ENCODE measurements at regions not wholly inside any gene's neighbourhood (a gene's known extent, or its start where the extent isn't known, plus 50 kb on each side); places are given as distances from the start of the nearest gene placed in this dataset.

GRCh38 chr10:35705671-35706070 is 63.6 kb upstream of the FZD8 start:
- TF ChIP-seq POLR2A (IDR thresholded peaks at IDR 0.05; ENCODE audit: extremely low read depth, insufficient read length) (no peak), MYC (IDR thresholded peaks at IDR 0.05; ENCODE audit: low read depth, low read length) (no peak), MAX (IDR thresholded peaks at IDR 0.05; ENCODE audit: low read depth, low read length) (no peak)
- TF ChIP-seq, protein P1, sequence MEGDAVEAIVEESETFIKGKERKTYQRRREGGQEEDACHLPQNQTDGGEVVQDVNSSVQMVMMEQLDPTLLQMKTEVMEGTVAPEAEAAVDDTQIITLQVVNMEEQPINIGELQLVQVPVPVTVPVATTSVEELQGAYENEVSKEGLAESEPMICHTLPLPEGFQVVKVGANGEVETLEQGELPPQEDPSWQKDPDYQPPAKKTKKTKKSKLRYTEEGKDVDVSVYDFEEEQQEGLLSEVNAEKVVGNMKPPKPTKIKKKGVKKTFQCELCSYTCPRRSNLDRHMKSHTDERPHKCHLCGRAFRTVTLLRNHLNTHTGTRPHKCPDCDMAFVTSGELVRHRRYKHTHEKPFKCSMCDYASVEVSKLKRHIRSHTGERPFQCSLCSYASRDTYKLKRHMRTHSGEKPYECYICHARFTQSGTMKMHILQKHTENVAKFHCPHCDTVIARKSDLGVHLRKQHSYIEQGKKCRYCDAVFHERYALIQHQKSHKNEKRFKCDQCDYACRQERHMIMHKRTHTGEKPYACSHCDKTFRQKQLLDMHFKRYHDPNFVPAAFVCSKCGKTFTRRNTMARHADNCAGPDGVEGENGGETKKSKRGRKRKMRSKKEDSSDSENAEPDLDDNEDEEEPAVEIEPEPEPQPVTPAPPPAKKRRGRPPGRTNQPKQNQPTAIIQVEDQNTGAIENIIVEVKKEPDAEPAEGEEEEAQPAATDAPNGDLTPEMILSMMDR (IDR thresholded peaks at IDR 0.05; ENCODE audit: low read depth, low read length): no peak
- DNase-seq (ENCODE audit: low read depth): no peak

DNA sequence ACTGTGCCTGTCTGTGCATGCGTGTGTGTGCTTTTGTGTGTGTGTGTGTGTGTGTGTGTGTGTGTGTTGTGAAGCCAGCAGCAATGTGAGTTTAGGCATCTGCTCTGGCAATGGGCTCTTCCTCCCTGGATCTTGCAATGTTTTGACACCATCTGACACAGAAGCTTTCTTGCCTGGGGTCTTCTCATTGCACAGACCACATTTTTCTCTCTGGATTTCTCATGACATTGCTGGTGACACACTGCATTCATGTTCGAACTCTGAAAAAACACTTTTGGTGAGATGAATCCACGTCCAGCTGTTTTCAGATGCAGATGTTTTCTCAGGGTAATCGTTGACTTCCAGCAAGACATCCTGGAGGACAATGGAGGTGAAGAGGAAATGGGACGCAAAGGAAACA is 63.0 kb upstream of the FZD8 start:
- H3K4me3 ChIP-seq (ENCODE audit: low read depth, low read length): no peak overlapping the region
- no peak for DNase-seq (ENCODE audit: low read depth)
- TF ChIP-seq MAX (IDR thresholded peaks at IDR 0.05; ENCODE audit: low read depth, low read length) (no peak), MYC (IDR thresholded peaks at IDR 0.05; ENCODE audit: low read depth, low read length) (no peak), POLR2A (IDR thresholded peaks at IDR 0.05; ENCODE audit: extremely low read depth, insufficient read length) (no peak)
- TF ChIP-seq, protein P1 (IDR thresholded peaks at IDR 0.05; ENCODE audit: low read depth, low read length): no peak

More at GRCh38 chr10:35705671-35706070, 63.6 kb upstream of the FZD8 start:
- no peak overlapping the region for H3K4me3 ChIP-seq (ENCODE audit: low read depth, low read length)

- DNase-seq (ENCODE audit: low read depth): no peak
- H3K4me3 ChIP-seq (ENCODE audit: low read depth, low read length): no peak overlapping the region
- TF ChIP-seq MYC (IDR thresholded peaks at IDR 0.05; ENCODE audit: low read depth, low read length) (no peak), MAX (IDR thresholded peaks at IDR 0.05; ENCODE audit: low read depth, low read length) (no peak), POLR2A (IDR thresholded peaks at IDR 0.05; ENCODE audit: extremely low read depth, insufficient read length) (no peak)
- TF ChIP-seq, protein P1 (IDR thresholded peaks at IDR 0.05; ENCODE audit: low read depth, low read length): no peak
Measured at GRCh38 chr10:35704401-35704800, 62.3 kb upstream of the FZD8 start.

GRCh38 chr10:35700487-35700882 is 58.4 kb upstream of the FZD8 start:
- no peak for DNase-seq (ENCODE audit: low read depth)
- TF ChIP-seq POLR2A (IDR thresholded peaks at IDR 0.05; ENCODE audit: extremely low read depth, insufficient read length) (no peak), MYC (IDR thresholded peaks at IDR 0.05; ENCODE audit: low read depth, low read length) (no peak)
- no peak overlapping the region for H3K4me3 ChIP-seq (ENCODE audit: low read depth, low read length)

GRCh38 chr10:35699848-35700486 is 57.9 kb upstream of the FZD8 start:
- H3K4me3 ChIP-seq (ENCODE audit: low read depth, low read length): no peak overlapping the region
- no peak for DNase-seq (ENCODE audit: low read depth)
- no peak for TF ChIP-seq POLR2A (IDR thresholded peaks at IDR 0.05; ENCODE audit: extremely low read depth, insufficient read length)
- TF ChIP-seq MYC (IDR thresholded peaks at IDR 0.05; ENCODE audit: low read depth, low read length): no peak
- TF ChIP-seq MAX (IDR thresholded peaks at IDR 0.05; ENCODE audit: low read depth, low read length): no peak
- TF ChIP-seq, protein P1 (IDR thresholded peaks at IDR 0.05; ENCODE audit: low read depth, low read length): no peak

DNA sequence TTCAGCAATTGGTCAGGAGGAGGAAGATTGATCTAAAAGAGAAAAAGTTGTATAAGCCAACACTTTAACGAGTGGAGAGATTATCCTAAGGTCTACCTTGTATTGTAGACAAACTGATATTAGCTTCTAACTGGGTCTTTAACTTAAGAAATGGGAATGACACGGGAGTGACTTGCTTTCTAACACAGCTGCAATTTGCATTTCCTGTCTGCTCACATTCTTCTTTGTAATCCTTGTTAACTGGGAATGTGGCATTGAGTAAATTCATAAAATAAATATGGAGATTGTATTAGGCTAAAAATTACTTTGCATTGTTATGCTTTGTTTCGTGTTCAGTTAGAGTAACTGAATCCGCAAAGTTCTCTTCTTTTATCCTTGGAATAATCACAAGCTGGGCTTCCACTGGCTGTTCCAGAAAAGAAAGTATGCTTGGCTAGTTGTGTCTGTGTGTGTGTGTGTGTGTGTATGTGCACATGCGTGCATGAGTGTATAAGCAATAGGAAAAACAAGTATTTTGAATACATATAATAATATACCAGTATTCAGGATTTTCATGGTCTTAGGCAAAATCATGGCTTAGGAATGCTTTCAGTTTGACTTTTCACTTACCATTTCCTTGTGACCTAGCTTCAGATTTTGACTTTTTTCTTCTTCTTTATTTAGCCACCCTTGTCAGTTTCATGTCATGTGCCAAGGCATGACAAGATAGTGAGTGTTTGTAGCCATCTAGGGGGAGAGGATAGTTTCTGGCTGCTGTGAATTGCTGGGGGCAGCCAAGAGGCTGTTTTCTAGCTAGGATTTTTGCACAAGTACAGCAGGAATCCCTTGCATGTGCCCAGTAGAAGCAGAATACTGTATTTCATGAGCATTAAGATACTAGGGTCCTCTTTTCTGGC is 54.5 kb upstream of the FZD8 start:
- no peak for TF ChIP-seq MYC (IDR thresholded peaks at IDR 0.05; ENCODE audit: low read depth, low read length)
- TF ChIP-seq POLR2A (IDR thresholded peaks at IDR 0.05; ENCODE audit: extremely low read depth, insufficient read length): no peak
- no peak for TF ChIP-seq MAX (IDR thresholded peaks at IDR 0.05; ENCODE audit: low read depth, low read length)
- TF ChIP-seq, protein P1 (IDR thresholded peaks at IDR 0.05; ENCODE audit: low read depth, low read length): no peak
- no peak for DNase-seq (ENCODE audit: low read depth)
- no peak overlapping the region for H3K4me3 ChIP-seq (ENCODE audit: low read depth, low read length)
